Thoracic aorta (tissue), 2 donors: ENCODE measurements at regions not wholly inside any gene's neighbourhood (a gene's known extent, or its start where the extent isn't known, plus 50 kb on each side); places are given as distances from the start of the nearest gene placed in this dataset.

Experiments
- ATAC-seq: fragments of 150-250 bp; one replicate; pipeline ENCODE4 v1.8.0; 2017; ENCODE audit warnings: low read depth; ENCODE audit not compliant: insufficient number of reproducible peaks, low FRiP score
- DNase-seq: peaks from one replicate; pipeline ENCODE4 v3.0.0-alpha.2; 2020; ENCODE audit warnings: low spot score
- H3K27ac ChIP-seq, 2 donors: fragments of 200-600 bp; sonication (generic); 1 replicate in 1 of 2; 2 replicates in 1 of 2; pipeline ENCODE4 v1.5.1; 2016; ENCODE audit warnings: mild to moderate bottlenecking in 2 of 2, moderate library complexity in 2 of 2
- H3K27me3 ChIP-seq: fragments of 200-600 bp; sonication (generic); replicated peaks from 2 replicates; pipeline ENCODE4 v1.6.0; 2016; ENCODE audit warnings: mild to moderate bottlenecking; ENCODE audit not compliant: insufficient read depth
- H3K36me3 ChIP-seq: fragments of 200-600 bp; sonication (generic); one replicate; pipeline ENCODE4 v1.5.1; 2016
- H3K4me1 ChIP-seq, 2 donors: fragments of 200-600 bp; sonication (generic); 1 replicate in 1 of 2; 2 replicates in 1 of 2; pipeline versions ENCODE4 v1.5.1 to v1.6.0; 2016; ENCODE audit warnings: low read depth in 2 of 2, mild to moderate bottlenecking in 1 of 2; ENCODE audit not compliant: control insufficient read depth in 1 of 2
- H3K4me3 ChIP-seq: fragments of 200-600 bp; sonication (generic); 2 replicates; pipeline ENCODE4 v1.5.1; 2016; ENCODE audit warnings: mild to moderate bottlenecking
- H3K9me3 ChIP-seq: fragments of 200-600 bp; sonication (generic); 2 replicates; pipeline ENCODE4 v1.5.1; 2016
- TF ChIP-seq, protein P1 (sequence below): fragments of 200-600 bp; sonication (generic); IDR thresholded peaks from one replicate; pipeline ENCODE4 v1.5.1; 2019; ENCODE audit warnings: antibody characterized with exemption

DNA sequence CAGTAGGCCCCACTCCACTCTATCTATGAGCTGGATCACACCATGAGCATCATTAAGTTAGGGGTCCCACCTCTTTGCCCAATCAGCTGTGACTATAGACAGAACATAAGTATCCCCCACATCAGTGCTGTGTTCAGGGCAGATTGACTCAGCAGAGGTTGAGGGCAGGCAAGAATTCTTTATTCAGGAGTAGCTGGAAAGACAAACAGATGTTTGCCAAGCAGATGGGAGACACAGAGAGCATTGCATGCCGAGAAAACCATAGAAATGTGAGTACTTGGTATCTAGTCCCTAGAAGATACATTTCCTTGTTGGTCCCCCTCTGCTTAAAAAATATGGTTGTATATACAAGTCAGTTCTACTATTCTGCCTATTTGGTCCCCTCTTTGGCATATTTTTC, 440.8 kb downstream of the RAP2B start:
- H3K27me3 ChIP-seq = no peaks in the 10 kb centered on the region
- no peaks in the 10 kb centered on the region for H3K9me3 ChIP-seq
- no peak for ATAC-seq
- TF ChIP-seq, protein P1, sequence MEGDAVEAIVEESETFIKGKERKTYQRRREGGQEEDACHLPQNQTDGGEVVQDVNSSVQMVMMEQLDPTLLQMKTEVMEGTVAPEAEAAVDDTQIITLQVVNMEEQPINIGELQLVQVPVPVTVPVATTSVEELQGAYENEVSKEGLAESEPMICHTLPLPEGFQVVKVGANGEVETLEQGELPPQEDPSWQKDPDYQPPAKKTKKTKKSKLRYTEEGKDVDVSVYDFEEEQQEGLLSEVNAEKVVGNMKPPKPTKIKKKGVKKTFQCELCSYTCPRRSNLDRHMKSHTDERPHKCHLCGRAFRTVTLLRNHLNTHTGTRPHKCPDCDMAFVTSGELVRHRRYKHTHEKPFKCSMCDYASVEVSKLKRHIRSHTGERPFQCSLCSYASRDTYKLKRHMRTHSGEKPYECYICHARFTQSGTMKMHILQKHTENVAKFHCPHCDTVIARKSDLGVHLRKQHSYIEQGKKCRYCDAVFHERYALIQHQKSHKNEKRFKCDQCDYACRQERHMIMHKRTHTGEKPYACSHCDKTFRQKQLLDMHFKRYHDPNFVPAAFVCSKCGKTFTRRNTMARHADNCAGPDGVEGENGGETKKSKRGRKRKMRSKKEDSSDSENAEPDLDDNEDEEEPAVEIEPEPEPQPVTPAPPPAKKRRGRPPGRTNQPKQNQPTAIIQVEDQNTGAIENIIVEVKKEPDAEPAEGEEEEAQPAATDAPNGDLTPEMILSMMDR = no peak
- DNase-seq = no peak
- H3K36me3 ChIP-seq = no peaks in the 10 kb centered on the region
- no peaks in the 10 kb centered on the region for H3K4me1 ChIP-seq
- H3K4me3 ChIP-seq = no peak overlapping the region
- H3K27ac ChIP-seq = no peak overlapping the region

DNA sequence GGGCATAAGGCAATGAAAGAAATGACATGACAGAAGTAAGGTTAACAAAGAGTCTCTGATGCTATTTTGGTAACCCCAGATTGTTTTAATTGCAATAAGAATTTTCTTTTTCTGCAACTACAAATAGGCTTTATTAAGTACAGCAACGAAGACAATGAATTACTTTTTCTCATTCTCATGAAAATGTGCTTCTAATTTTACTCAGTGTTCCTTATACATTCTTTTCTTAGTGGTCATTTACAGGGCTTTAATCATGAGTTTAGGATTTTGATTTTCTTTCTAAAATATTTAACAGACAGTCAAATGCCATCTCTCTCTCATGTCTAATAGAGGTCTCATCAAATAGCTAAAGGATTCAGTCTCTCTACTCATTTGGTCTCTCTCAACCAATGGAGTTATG, 452.1 kb downstream of the RAP2B start:
- TF ChIP-seq, protein P1 = no peak
- DNase-seq (no peak), ATAC-seq (no peak)
- H3K27ac ChIP-seq = no peak overlapping the region
- no peaks in the 10 kb centered on the region for H3K9me3 ChIP-seq
- no peaks in the 10 kb centered on the region for H3K36me3 ChIP-seq
- H3K4me3 ChIP-seq = no peak overlapping the region
- no peaks in the 10 kb centered on the region for H3K4me1 ChIP-seq
- no peaks in the 10 kb centered on the region for H3K27me3 ChIP-seq

DNA sequence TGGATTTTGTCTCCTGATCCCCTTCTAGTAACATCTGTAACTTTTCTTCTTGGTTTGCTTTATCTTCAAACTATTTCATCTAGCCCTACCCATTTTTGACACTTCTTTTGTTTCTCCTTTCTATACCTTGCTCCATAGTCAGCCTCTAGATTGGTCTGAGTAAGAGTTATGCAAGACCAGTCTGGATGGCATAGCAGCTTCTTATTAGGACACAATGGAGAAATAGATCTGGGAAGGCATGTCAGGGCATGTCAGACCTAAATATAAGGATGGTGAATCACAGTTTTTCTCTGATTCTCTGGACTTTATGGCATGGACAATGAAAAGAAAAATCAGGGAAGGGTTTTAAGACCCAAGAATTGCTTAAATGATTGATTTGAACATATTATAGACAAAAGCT, 452.5 kb downstream of the RAP2B start:
- Histone ChIP-seq H3K27me3 (no peaks in the 10 kb centered on the region), H3K4me1 (no peaks in the 10 kb centered on the region), H3K36me3 (no peaks in the 10 kb centered on the region), H3K4me3 (no peak overlapping the region), H3K27ac (no peak overlapping the region), H3K9me3 (no peaks in the 10 kb centered on the region)
- TF ChIP-seq, protein P1 = no peak
- ATAC-seq (no peak), DNase-seq (no peak)

- no peak for ATAC-seq
- no peak for DNase-seq
- no peaks in the 10 kb centered on the region for H3K36me3 ChIP-seq
- no peak overlapping the region for H3K27ac ChIP-seq
- no peaks in the 10 kb centered on the region for H3K4me1 ChIP-seq
- no peaks in the 10 kb centered on the region for H3K27me3 ChIP-seq
- TF ChIP-seq, protein P1 = no peak
- H3K9me3 ChIP-seq = peaks cover 3% of the 10 kb centered on the region
- no peak overlapping the region for H3K4me3 ChIP-seq
Measured at GRCh38 chr3:153615863-153616262, 453.8 kb downstream of the RAP2B start.

DNA sequence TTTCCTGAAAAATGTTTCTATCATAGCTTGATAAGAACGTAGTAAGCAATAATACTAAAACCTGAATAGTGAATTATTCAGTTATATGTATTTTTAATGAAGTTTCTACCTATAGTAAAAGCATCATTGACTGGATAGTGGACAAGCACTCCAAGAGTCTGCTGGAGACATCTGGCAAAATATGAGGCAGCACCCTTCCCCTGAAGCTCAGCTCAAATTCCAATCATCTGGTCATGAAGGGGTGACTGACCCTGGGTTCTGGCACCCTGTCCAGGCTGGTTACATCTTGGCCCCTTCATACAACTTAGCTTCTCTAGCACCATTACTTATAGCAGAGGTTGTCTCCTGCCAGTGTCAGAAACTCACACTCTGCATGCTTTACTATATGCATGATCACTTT, 455.4 kb downstream of the RAP2B start:
- TF ChIP-seq, protein P1 = no peak
- no peak for ATAC-seq
- H3K36me3 ChIP-seq = no peaks in the 10 kb centered on the region
- DNase-seq = no peak
- H3K27ac ChIP-seq = no peak overlapping the region
- no peaks in the 10 kb centered on the region for H3K4me1 ChIP-seq
- H3K9me3 ChIP-seq = peaks cover 4% of the 10 kb centered on the region
- H3K4me3 ChIP-seq = no peak overlapping the region
- no peaks in the 10 kb centered on the region for H3K27me3 ChIP-seq
